GM12801 (cell line): ENCODE measurements at regions not wholly inside any gene's neighbourhood (a gene's known extent, or its start where the extent isn't known, plus 50 kb on each side); places are given as distances from the start of the nearest gene placed in this dataset.

Experiments
- TF ChIP-seq, protein P1 (sequence below): IDR thresholded peaks from one replicate; pipeline ENCODE4 v1.5.1; 2011; ENCODE audit warnings: control low read depth; ENCODE audit not compliant: insufficient read length; ENCODE audit errors: extremely low read depth

DNA sequence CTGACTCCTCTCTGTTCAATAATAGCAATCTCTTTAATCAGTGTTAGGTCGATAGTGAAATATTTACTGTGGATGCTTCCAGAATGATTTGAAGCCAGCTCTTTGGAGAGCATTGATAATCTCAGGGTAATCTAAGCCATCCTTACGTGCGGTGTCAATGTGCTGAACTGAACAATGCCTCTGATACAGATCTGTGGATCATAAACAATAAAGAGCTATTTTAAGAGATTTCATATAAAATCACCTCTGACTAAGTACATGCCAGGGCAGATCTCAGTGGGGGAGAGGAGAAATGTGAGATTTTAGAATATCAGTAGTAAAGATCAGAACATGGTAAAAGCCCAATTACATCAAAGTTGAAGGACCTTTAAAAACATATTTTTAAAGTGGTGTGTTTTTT is 319.3 kb upstream of the GBE1 start:
- TF ChIP-seq, protein P1, sequence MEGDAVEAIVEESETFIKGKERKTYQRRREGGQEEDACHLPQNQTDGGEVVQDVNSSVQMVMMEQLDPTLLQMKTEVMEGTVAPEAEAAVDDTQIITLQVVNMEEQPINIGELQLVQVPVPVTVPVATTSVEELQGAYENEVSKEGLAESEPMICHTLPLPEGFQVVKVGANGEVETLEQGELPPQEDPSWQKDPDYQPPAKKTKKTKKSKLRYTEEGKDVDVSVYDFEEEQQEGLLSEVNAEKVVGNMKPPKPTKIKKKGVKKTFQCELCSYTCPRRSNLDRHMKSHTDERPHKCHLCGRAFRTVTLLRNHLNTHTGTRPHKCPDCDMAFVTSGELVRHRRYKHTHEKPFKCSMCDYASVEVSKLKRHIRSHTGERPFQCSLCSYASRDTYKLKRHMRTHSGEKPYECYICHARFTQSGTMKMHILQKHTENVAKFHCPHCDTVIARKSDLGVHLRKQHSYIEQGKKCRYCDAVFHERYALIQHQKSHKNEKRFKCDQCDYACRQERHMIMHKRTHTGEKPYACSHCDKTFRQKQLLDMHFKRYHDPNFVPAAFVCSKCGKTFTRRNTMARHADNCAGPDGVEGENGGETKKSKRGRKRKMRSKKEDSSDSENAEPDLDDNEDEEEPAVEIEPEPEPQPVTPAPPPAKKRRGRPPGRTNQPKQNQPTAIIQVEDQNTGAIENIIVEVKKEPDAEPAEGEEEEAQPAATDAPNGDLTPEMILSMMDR = no peak

DNA sequence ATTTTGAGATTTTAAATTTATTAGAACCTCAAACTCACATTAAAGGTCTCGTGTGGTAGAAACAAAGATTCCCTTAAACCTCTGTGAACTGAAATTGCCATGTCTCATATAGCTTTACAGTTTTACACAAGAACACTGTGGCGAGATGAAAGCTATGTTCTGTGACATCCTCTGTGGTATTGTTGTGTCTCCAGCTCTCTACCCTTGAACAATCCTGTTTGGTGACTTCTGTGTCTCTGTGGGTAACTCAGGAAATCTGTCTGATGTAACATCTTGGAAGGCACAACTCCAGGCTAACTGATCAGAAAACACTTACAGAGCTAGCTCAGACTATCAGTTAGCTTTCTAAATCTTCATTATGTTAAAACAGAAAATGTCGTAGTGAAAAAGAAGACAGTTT is 318.8 kb upstream of the GBE1 start:
- TF ChIP-seq, protein P1 = no peak

DNA sequence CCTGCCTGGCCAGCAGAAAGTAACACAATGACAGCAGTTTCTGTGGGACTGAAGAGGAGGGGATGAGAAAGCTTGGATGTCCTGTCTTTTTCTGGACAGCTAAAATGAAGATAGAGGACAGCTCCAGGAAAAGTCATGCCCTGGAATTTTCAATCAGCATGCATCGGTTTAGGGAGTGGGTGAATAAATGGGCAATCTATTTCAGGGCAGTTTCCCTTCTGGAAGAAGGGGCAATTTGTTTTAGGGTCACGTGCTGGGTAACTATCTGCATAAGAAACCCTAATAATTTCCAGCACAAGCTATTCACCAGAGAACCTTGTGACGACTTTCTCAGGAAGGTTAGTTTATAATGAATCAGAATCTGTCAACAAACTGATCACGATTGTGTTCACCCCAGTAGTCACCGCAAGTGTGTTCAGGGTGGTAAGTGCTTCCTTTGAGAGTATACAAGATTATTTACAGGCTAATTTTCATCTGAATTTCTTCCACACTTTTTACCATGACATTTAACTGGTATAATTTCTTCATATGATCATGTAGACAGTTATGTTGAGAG is 318.0 kb upstream of the GBE1 start:
- TF ChIP-seq, protein P1 = no peak

DNA sequence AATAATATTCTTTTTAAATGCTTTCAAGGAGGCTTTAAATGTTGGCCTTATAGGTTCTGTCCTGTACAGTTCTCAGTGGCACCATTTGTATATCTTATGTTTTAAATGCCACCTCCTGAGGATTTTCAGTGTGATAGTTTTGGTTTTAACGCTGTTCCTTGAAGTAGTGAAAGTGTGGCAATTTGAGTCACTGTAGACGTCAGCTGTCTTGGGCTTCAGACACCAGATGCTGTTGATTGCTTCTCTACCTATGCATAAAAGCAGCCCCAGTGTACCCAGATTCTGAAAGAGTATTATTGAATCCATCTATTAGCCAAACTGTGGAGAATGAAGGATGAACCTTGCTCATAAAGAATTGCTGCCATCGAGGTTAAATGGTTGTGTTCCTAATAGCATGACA is 316.8 kb upstream of the GBE1 start:
- TF ChIP-seq, protein P1 = no peak

DNA sequence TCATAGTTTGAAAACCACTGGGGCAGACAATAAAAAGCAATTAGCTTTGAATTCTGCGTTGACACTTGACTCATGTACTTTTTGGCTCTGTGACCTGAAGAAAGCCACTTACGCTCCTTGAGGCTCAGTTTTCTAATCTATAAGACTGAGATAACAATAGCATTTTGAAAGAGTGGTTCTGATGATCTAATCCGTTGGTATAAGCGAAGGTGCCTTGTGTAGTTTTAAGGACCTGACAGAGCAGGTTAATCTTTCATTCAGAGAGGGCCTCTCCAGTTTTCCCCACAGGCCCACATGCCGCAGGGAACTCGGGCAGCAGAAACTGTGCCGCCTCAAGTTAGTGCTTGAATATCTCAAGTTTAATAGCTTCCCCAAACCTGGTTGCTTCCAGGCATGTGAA is 306.0 kb upstream of the GBE1 start:
- TF ChIP-seq, protein P1 = no peak

DNA sequence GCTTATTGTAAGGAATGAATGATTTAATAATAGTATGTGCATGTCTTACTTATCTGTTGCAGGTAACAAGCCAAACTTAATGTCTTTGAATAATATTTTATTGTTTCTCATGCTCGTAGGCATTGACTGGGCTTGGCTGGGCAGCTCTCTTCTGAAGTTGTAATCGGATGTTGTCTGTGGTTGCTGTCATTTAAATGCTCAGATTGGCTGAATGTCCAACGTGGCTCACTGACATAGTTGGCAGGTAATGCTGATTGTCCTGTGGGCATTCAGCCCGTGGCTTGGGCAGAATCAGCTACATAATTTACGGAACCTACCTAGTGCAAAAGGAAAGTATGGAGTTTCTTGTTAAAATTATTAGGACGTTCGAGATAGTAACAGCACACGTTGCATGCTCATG is 297.4 kb upstream of the GBE1 start:
- TF ChIP-seq, protein P1 = no peak

DNA sequence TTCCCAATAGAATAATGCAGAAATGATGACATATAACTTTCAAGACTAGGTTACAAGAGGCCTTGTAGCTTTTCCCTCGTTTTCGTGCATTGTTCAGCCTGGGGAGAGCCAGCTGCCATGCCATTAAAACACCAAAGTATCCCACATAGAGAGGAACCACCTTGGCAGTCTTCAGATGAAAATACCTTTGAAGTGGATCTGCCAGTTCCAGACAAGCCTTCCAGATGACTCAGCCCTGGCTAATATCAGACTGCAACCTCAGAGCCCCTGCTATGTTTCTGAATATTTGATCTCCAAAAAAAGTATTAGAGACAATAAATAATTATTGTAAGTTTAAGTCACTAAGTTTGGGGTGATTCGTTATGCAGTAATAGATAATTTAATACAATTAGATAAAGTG is 294.3 kb upstream of the GBE1 start:
- TF ChIP-seq, protein P1 = no peak

DNA sequence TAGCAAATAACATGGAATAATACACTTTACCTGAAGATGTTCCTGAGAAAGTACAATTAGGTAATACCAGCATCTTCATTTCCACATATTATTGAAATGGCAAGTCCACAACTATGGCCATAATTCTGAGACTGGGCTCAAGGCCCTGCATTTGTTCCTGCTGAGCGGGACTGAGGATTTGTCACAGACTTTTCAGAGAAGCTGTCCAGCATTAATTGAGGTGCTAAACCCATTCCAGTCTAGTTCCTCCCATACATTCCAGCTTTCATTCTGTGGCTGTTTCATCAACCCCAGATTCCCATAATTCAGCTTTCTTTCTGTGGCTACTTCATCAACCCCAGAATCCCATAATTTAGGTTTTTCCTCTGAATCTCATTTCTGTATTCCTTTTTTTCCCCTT is 293.4 kb upstream of the GBE1 start:
- TF ChIP-seq, protein P1 = no peak
